ENCODE measurements at regions not wholly inside any gene's neighbourhood (a gene's known extent, or its start where the extent isn't known, plus 50 kb on each side); places are given as distances from the start of the nearest gene placed in this dataset.

- no peak for DNase-seq
These were observed 52.1 kb upstream of the HTATIP2 start for GRCh38 chr11:20311444-20311843.

- no peak for DNase-seq
These were observed 52.7 kb upstream of the HTATIP2 start for GRCh38 chr11:20310596-20311394.

DNA sequence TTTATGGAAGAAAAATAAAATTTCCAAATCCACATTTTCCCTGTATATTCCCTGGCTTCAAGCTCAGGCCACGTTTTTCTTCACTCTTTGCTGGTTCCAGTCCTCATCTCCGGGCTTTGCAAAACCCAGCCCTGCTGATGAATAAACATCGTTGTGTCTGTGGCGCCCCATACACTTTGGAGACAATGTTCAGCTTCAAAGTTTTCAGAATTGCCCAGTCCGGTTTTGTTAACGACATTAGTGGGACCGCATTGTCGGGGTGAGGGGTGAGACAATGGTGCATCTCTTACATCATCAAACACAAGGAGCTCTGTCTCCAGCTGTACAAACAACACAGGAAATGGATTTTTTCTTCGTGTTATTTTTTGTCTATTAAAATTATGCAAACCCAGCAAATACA lies 53.4 kb upstream of the HTATIP2 start:
- no peak for DNase-seq

DNA sequence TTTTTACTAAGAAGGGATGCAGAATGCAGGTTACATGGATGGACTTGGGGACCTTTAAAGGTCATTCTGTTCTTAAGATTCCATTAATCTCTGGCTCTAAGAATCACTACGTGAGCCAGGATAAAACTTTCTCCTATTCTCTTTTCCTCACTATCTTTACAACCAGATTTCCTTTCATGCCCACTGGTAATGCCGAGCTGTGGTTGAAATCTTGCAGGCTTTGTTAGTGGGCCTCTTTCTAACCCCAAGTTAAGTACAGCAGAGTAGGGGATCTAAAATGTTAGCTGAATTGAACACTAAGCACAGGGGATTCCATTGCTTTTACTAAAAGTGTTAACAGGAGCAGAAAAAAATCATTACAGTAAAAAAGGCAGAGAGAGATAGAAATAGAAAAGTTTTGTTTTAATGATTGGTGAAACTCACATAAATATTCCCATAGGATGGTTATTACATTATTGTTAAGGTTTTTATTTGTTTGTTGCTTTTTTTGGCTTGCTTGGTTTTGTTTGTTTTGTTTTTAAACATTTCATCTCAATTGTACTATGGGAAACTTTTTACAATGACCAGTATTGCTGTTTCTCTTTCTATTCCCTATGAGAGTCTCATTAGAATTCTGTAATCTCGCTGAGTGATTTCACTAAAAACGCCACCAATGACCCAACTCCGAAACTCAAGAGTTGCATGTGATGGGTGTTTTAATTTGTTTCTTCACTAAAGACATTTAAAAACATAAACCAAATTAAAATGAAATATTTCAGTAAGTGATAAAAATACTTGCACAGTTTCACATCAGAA lies 54.1 kb upstream of the HTATIP2 start:
- no peak for DNase-seq

DNA sequence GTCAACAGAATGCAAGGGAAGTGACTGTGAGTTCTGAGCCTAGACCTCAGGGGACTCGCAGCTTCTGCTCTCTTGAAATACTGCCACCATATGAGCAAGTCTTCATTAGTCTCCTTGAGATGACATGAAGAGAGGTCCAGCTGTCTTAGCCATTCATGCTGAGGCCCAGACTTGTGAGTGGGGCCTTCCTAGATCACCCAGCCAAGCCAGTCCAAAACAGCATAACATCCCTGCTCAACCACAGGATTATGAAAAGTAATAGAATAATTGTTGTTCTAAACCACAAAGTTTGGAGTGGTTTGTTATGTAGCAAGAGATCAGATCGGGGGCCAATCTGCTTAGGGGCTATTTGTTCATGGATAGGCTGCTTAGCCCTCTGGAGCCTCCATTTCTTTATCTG lies 54.9 kb upstream of the HTATIP2 start:
- no peak for DNase-seq

- no peak for DNase-seq
These were observed 60.0 kb upstream of the HTATIP2 start for GRCh38 chr11:20303391-20303965.

DNA sequence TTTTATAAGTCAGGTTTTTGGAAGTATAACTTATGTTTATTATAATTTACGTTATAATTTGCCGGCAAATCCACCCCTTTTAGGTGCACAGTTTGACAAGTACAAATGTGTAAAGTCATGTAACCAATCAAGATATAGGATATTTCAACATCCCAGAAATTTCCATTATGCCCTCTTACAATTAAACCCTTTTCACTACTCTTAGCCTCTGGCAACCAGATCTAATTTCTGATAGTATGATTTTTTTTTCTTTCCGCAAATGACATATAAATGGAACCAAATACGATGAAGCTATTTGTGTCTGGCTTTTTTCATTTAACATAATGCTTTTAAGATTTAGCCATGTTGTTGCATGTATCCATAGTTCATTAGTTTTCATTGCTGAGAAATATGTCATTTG lies 69.5 kb upstream of the HTATIP2 start:
- no peak for DNase-seq

DNA sequence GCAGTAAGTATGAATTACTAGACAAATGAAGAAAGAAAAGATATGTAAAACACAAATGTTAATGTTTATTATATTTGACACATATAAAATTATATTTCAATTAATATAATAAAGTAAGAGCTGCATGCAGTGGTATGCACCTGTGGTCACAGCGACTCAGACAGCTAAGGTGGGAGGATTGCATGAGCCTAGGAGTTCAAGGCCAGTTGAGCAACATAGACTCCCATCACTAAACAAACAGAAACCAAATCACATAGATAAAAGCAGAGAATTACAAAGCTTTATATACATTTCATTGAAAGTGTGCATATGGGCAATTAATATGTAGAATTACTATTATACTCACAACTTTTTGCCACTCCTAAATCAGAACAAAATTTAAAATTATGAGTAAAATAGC lies 70.0 kb upstream of the HTATIP2 start:
- DNase-seq = no peak

- DNase-seq = no peak
These were observed 73.8 kb upstream of the HTATIP2 start for GRCh38 chr11:20289732-20290131.

GRCh38 chr11:20283475-20283874 lies 80.0 kb upstream of the HTATIP2 start:
- no peak for DNase-seq

- no peak for DNase-seq
These were observed 84.8 kb upstream of the HTATIP2 start for GRCh38 chr11:20278727-20279126.

GRCh38 chr11:20277014-20277413 lies 86.5 kb upstream of the HTATIP2 start:
- DNase-seq = no peak

DNA sequence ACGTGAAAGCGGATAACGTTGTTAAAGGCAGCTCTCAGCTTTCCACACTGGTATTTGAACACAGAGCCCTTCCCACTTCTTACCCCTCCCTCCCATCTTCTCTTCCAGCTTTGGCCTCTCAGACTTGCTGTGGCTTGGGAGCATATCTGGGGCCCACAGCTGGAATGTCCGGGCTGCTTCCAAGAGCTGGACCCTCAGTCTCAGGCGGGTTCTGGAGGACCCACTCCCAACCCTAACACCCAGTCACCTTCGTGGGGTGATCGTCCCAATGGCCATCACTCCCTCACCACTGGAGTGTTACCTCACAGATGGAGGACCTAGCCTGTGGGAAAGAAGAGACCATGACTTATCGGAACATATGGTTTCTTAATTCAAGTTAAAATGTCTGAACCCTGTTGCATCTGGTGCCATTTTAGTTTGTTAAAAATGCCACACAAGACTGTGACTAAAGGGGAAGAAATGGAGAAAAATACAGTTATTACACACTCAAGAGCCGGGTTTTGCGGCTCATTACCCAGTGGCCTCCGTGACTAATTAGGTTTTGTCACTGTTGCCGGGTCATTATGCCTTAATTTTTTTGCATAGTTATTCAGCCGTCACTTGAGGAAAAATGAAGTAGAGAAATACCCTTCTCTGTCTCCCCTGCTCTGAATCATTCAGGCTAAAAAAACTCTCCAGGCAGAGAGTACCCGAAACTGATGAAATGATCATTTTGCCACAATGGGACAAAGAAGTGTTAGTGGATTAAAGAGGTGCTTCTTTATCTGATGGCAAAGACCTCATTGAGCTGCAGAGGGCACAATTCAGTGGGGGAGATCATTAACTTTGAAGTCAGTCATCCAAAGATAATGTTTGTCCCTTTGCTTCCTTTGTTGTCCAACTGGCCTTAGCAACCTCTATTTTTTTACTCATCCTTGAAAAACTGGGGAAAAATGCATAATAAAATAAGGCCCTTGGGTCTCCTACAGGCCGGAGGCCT lies 87.2 kb upstream of the HTATIP2 start:
- no peak for DNase-seq

DNA sequence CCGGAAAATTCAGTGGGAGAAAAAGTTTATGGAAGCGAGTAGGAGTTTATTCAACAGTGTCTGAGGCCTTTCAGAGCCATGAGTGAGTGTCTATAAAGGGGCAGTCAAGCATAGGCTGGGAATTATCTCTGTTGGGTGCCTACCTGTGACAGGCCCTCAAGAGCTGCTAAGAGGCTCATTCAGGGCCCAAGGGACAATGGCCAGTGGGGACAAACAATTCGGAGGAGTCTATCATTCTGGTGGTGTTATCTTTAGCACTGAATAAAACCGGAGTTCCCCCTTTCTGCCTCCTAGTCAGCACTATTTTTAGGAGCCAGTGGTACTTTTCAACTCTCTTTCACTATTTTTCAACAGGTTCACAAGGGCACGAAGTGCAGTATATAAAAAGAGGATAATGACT lies 89.5 kb upstream of the HTATIP2 start:
- DNase-seq = peak; percentile 54

DNA sequence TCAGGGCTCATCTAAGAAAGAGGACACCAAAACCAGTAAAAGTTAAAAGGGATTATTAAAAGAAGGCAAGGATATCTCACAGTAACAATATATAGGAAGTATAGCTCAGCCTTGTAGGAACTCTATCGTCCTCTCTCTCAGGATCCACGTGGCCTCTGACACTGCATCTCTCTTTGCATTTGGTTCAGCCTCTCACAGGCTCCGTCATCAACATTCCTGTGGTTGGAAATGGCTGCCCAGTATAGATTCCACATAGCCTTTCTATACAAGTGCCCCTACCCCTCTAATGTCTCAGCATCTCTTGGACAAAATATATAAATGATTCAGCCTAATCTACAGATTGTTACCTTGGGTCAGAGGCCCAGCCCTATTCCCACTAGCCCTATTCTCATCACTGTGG lies 101.3 kb upstream of the DBX1 start:
- DNase-seq = no peak

DNA sequence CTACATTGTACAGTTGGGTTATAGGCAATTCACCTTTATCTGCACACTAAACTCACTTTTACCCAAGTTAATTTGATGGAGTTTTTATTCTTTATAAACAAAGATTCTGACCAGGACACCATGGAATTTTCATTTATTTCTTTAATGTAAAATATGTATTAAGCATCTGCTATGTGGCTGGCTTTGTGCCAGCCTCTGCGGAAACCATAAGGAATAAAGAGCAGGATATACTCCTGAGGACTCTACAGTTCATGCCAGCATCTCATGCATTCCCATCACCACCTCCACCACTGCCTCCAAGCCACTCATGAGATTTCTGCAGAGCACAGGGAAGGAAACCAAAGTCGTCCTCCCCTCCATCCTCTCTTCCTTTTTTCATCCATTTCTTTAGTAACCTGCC lies 100.0 kb upstream of the DBX1 start:
- no peak for DNase-seq

DNA sequence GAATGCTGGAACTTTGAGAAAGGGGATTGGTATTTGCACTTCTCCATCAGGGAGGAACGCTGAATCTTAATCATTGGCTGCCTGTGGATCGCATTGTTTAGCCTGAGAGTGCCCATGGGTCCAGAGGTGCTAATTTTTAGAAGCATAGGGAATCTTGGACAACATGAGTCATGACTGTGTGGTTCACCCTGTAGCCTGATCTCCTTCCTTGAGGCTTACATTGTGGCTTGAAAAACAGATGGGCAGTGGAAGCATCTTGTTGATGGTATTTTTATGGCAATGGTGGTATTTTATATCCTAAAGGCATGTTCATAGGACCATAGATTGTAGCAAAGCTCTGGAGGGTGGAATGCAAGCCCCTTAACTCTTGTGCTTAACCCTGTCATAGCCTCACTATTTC lies 99.2 kb upstream of the DBX1 start:
- no peak for DNase-seq

GRCh38 chr11:20258376-20258895 lies 98.2 kb upstream of the DBX1 start:
- no peak for DNase-seq

GRCh38 chr11:20256925-20257324 lies 96.7 kb upstream of the DBX1 start:
- DNase-seq = no peak

DNA sequence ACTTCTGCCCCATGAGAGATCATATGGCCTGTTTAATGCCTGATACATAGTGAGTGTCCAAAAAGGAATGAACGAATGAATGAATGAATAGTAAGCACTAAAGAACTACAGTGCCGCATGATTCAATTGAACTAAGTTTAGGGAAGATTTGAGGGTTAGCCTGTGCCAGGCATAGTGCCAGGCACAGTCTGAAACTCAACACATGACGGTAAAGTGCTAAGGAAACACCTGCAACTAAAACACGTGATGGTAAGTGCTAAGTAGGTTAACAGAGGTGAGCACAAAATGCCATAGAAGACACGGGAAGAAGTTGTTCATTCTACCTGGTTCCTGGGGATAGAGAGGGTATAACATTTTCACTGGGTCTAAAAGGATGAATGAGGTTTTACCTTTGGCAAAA lies 93.5 kb upstream of the DBX1 start:
- DNase-seq = no peak

DNA sequence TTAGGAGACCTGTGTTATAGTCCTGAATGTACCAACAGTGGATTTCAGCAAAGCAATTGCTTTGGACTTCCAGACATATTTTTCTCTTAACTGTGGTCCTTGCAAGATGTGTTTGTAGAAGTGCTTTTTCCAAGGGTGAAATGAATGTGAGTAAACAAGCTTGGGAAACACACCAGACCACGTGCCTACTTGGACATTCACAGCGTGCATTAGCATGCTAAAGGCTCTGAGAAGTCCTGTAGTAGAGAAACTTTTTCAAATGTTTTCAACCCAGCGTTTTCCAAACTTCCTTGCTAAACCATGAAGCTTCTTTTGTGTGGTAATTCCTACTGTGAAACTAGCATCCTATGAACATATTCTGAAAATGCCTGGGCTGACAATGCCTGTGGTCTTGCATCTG lies 91.2 kb upstream of the DBX1 start:
- no peak for DNase-seq

DNA sequence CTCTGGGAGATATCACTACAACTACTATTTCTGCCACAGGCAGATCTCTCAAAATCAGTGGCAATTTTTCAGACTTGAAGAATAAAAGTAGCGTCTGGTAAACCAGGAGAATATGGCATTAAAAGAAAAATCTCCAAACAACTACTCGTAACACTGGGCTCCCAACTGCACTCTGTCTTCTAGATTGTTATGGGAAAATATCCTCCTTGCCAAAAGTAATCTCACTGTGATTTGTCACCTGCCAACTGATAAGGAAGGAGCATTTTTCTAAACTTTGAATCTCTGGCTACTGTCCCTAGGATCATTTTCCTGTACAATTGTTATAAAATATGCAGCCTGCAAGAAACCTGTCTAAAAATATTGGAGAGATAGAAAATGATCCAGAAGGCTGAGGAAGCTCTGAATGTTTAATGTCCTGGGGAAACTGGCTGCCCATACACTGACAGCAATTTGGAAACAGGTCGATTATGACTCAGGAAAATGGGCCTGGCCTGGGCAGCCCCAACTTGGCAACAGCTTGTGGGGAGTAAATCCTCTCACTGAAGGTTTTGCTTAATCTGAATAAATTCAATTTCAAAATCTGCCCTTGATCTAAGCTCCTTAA lies 90.5 kb upstream of the DBX1 start:
- DNase-seq = no peak

All from DMS79 treated with DMSO at 0.1 percent for 48 hours (cell line).